K562 (cell line): ENCODE measurements at regions not wholly inside any gene's neighbourhood (a gene's known extent, or its start where the extent isn't known, plus 50 kb on each side); places are given as distances from the start of the nearest gene placed in this dataset.
A peak's percentile ranks its signal among the peaks of the same experiment; 100 is the strongest.

Source experiments
- ATAC-seq: fragments of 200-7000 bp; cut with Tn5 transposase; 3 replicates; pipeline ENCODE4 v1.9.1; 2020; ENCODE audit warnings: moderate library complexity
- BruUV-seq: library from RNA; stranded (reverse); fragments of 400-500 nt; replicated peaks from 2 replicates; lab custom pipeline; 2021; lab: Mats Ljungman, UMichigan
- CTCF ChIA-PET: fragments of 300-600 bp; formaldehyde crosslinking; extraction: SDS; loops from one replicate; lab custom pipeline; 2021; ENCODE audit warnings: low intra/inter-chr PET ratio; lab: Yijun Ruan, JAX
- POLR2A ChIA-PET: fragments of 300-600, 350-650 bp; sonication (Branson Sonifier 250); formaldehyde crosslinking; extraction: SDS; loops from one replicate; lab custom pipeline; 2021; ENCODE audit warnings: antibody characterized with exemption, inconsistent platforms; lab: Yijun Ruan, JAX
- DNase-seq, 4 experiments: peaks; one replicate each; pipeline versions ENCODE4 v3.0.0 to v3.0.0-alpha.2; 2011 to 2018; ENCODE audit warnings: low spot score in 3 of 4, mixed read lengths in 3 of 4; ENCODE audit errors: extremely low read depth in 1 of 4
- FAIRE-seq: peaks from 2 replicates; lab custom pipeline; 2011; peaks lifted over from hg19 to GRCh38; lab: Jason Lieb, UNC
- H2AFZ ChIP-seq: 2 replicates; pipeline ENCODE4 v1.6.0; 2011; ENCODE audit warnings: low read depth, low read length, control low read depth, inconsistent platforms
- H3K27ac ChIP-seq: fragments of 200-600 bp; 3 replicates; pipeline ENCODE4 v1.8.0; 2011; ENCODE audit warnings: low read depth, mild to moderate bottlenecking, control low read depth, inconsistent platforms, low read length, moderate library complexity, mixed read lengths; ENCODE audit errors: extremely low read depth
- H3K27me3 ChIP-seq, 2 experiments: fragments of 300-600 bp in 1 of 2; 2 replicates in 1 of 2; 3 replicates in 1 of 2; pipeline versions ENCODE4 v1.6.0 to v1.8.0; 2011; ENCODE audit warnings: inconsistent platforms in 2 of 2, low read length in 2 of 2, mild to moderate bottlenecking in 1 of 2, mixed read lengths in 1 of 2, moderate library complexity in 1 of 2; ENCODE audit not compliant: control insufficient read depth in 2 of 2, insufficient read depth in 2 of 2
- H3K36me3 ChIP-seq: fragments of 300-600 bp; 3 replicates; pipeline ENCODE4 v1.8.0; 2011; ENCODE audit warnings: mild to moderate bottlenecking, low read length, inconsistent platforms; ENCODE audit not compliant: control insufficient read depth, insufficient read depth
- H3K4me1 ChIP-seq, 2 experiments: fragments of 200-600 bp in 1 of 2; replicated peaks in 1 of 2; 2 replicates in 1 of 2; 3 replicates in 1 of 2; pipeline versions ENCODE4 v1.5.1 to v1.8.0; 2011; ENCODE audit warnings: inconsistent platforms in 2 of 2, low read length in 2 of 2, mild to moderate bottlenecking in 1 of 2, mixed read lengths in 1 of 2, moderate library complexity in 1 of 2; ENCODE audit not compliant: control insufficient read depth in 2 of 2, insufficient read depth in 2 of 2
- H3K4me2 ChIP-seq: 2 replicates; pipeline ENCODE4 v1.6.1; 2011; ENCODE audit warnings: low read length, control low read depth, inconsistent platforms, mixed read lengths; ENCODE audit not compliant: insufficient read depth
- H3K4me3 ChIP-seq: fragments of 200-600 bp; sonication (generic), shearing (Covaris generic); 2 replicates; pipeline ENCODE4 v1.5.1; 2016; ENCODE audit warnings: control low read depth, inconsistent platforms
- H3K79me2 ChIP-seq: fragments of 200-600 bp; 3 replicates; pipeline ENCODE4 v1.8.0; 2011; ENCODE audit warnings: low read length, inconsistent platforms; ENCODE audit not compliant: control insufficient read depth, insufficient read depth
- H3K9ac ChIP-seq, 2 experiments: 2 replicates each; pipeline versions ENCODE4 v1.6.0 to v1.6.1; 2011; ENCODE audit warnings: low read depth in 2 of 2, low read length in 2 of 2, control low read depth in 1 of 2, inconsistent platforms in 1 of 2, mild to moderate bottlenecking in 1 of 2, mixed read lengths in 1 of 2; ENCODE audit not compliant: insufficient read depth in 1 of 2
- H3K9me1 ChIP-seq: one replicate; pipeline ENCODE4 v1.6.0; 2011; ENCODE audit warnings: inconsistent platforms, mild to moderate bottlenecking, low read length, moderate library complexity; ENCODE audit not compliant: control insufficient read depth, insufficient read depth
- H3K9me3 ChIP-seq: replicated peaks from 2 replicates; pipeline ENCODE4 v1.5.1; 2011; ENCODE audit warnings: low read depth, low read length, inconsistent platforms; ENCODE audit not compliant: control insufficient read depth, insufficient read depth
- H4K20me1 ChIP-seq: replicated peaks from 2 replicates; pipeline ENCODE4 v1.6.1; 2011; ENCODE audit warnings: low read length, inconsistent platforms, mixed read lengths; ENCODE audit not compliant: control insufficient read depth, insufficient read depth
- ADNP ChIP-seq: fragments of 200-800 bp; sonication (Bioruptor generic); IDR thresholded peaks from 2 replicates; pipeline ENCODE4 v1.6.1; 2016; ENCODE audit warnings: missing genetic modification characterization, missing compliant biosample characterization
- CEBPG ChIP-seq, 3 experiments: fragments of 200-800 bp in 1 of 3; sonication (Bioruptor generic) in 1 of 3; sonication (generic) in 1 of 3; formaldehyde crosslinking in 1 of 3; IDR thresholded peaks in 2 of 3; conservative IDR thresholded peaks in 1 of 3; 2 replicates each; pipeline versions ENCODE4 v1.6.1 to v1.8.0; 2016 to 2022; ENCODE audit warnings: missing compliant biosample characterization in 2 of 3, missing genetic modification characterization in 2 of 3, mild to moderate bottlenecking in 1 of 3, missing genetic modification reagents in 1 of 3
- FOSL1 ChIP-seq: fragments of 200-800 bp; sonication (Bioruptor generic); conservative IDR thresholded peaks from 2 replicates; pipeline ENCODE4 v1.6.1; 2016; ENCODE audit warnings: missing genetic modification characterization, missing compliant biosample characterization
- IRF2 ChIP-seq: sonication (generic); formaldehyde crosslinking; IDR thresholded peaks from 2 replicates; pipeline ENCODE4 v1.8.1; 2022; ENCODE audit warnings: mild to moderate bottlenecking, missing genetic modification reagents
- KDM1A ChIP-seq, 2 experiments: fragments of 450-650 bp; IDR thresholded peaks; 2 replicates each; pipeline ENCODE4 v1.6.1; 2016; ENCODE audit warnings: mild to moderate bottlenecking in 2 of 2
- NUFIP1 ChIP-seq: fragments of 450-650 bp; IDR thresholded peaks from 2 replicates; pipeline ENCODE4 v1.6.1; 2018; ENCODE audit not compliant: partially characterized antibody
- RBM25 ChIP-seq: fragments of 200-400 bp; formaldehyde crosslinking; IDR thresholded peaks from 2 replicates; pipeline ENCODE4 v1.6.1; 2018; ENCODE audit warnings: low read length, low read depth, moderate library complexity; ENCODE audit not compliant: severe bottlenecking
- SMARCB1 ChIP-seq: IDR thresholded peaks from 2 replicates; pipeline ENCODE4 v1.6.1; 2011; ENCODE audit warnings: improper control_type of control experiment, low read depth; ENCODE audit not compliant: insufficient read length
- ZBTB17 ChIP-seq: fragments of 450-650 bp; formaldehyde crosslinking; IDR thresholded peaks from 2 replicates; pipeline ENCODE4 v1.4.0; 2020; ENCODE audit warnings: mild to moderate bottlenecking
- ZFP36 ChIP-seq: fragments of 150-350 bp; IDR thresholded peaks from 2 replicates; pipeline ENCODE4 v1.6.1; 2018; ENCODE audit warnings: low read length, low read depth; ENCODE audit not compliant: partially characterized antibody
- ZNF282 ChIP-seq: sonication (generic); formaldehyde crosslinking; IDR thresholded peaks from 2 replicates; pipeline ENCODE4 v1.8.1; 2023; ENCODE audit warnings: missing genetic modification reagents
- ZNF316 ChIP-seq: fragments of 450-650 bp; IDR thresholded peaks from 2 replicates; pipeline ENCODE4 v1.6.1; 2016
- ZNF408 ChIP-seq: fragments of 250-450 bp; sonication (Bioruptor Pico); IDR thresholded peaks from 2 replicates; pipeline ENCODE4 v1.4.0; 2020; ENCODE audit warnings: low read depth, mild to moderate bottlenecking, moderate library complexity
- ZNF507 ChIP-seq: conservative IDR thresholded peaks from 2 replicates; pipeline ENCODE4 v1.6.1; 2017; ENCODE audit warnings: missing genetic modification characterization, missing compliant biosample characterization
- WGBS: fragments of 100-300 bp; shearing (Covaris generic); methylation state at CpG from one replicate; pipeline ENCODE4 v1.1.6; 2016; ENCODE audit warnings: low coverage, mixed read lengths; ENCODE audit not compliant: insufficient coverage; ENCODE audit errors: missing lambda C conversion rate; 5-methylcytosine and 5-hydroxymethylcytosine counted together
- in situ Hi-C: fragments of 300-500 bp; cut with MboI; formaldehyde crosslinking; loops from 4 replicates; pipeline ENCODE4 v1.15.0; 2018; ENCODE audit warnings: inconsistent platforms, mixed read lengths
- intact Hi-C: fragments of 100-400 bp; cut with micrococcal nuclease; formaldehyde crosslinking; loops from 2 replicates; pipeline ENCODE4 v1.14.2; 2022
- TF ChIP-seq, protein P1 (sequence below): fragments of 250-450 bp; sonication (Bioruptor Pico); IDR thresholded peaks from 2 replicates; pipeline ENCODE4 v1.5.0; 2022; ENCODE audit warnings: mild to moderate bottlenecking
- TF ChIP-seq, protein P2 (sequence below), 3 experiments: fragments of 200-800 bp in 1 of 3; fragments of 250-450 bp in 1 of 3; fragments of 450-650 bp in 1 of 3; sonication (Bioruptor Pico) in 1 of 3; sonication (Bioruptor generic) in 1 of 3; formaldehyde crosslinking in 1 of 3; IDR thresholded peaks; 2 replicates each; pipeline versions ENCODE4 v1.6.1 to v1.8.0; 2016 to 2022; ENCODE audit warnings: mild to moderate bottlenecking in 2 of 3, missing genetic modification characterization in 2 of 3, missing compliant biosample characterization in 1 of 3, moderate library complexity in 1 of 3
- TF ChIP-seq, protein P3 (sequence below), 2 experiments: fragments of 250-450 bp in 1 of 2; fragments of 450-650 bp in 1 of 2; sonication (Bioruptor Pico) in 1 of 2; IDR thresholded peaks; 2 replicates each; pipeline versions ENCODE4 v1.6.1 to v1.8.0; 2016 to 2021; ENCODE audit warnings: mild to moderate bottlenecking in 2 of 2, moderate library complexity in 2 of 2, missing compliant biosample characterization in 1 of 2, missing genetic modification characterization in 1 of 2

DNA sequence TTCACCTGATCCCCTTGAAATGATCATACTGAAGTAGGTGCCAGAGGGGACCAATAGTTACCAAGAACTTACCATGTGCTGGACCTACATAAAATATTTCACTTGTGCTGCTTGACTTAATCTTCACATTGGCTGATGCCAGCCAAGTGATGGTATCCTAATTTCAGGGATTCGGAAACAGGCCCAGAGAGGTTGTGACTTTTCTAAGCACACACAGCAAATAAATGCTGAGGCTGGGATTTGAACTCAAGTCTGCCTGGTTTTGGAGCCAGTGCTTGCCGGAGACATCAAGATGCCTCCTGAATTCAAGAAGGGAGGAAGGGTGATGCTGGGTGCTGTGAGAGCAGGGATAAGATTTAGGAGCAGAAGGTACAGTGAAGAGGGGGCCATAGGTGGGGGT lies 173.5 kb upstream of the LHX5 start:
- no peak for FAIRE-seq
- intact Hi-C loops: loop anchor here (5.0 to 10.0 kb wide), 4 partner anchors 150 to 287 kb away; no protein-coding TSS in a partner anchor
- H2AFZ ChIP-seq: no peak overlapping the region
- DNase-seq: no peak
- H4K20me1 ChIP-seq: no peaks in the 10 kb centered on the region
- ATAC-seq: no peak
- ChIA-PET POLR2A (interaction anchor here (0.7 kb wide), 1 partner anchor 162 kb away, joined by 3 read pairs; no protein-coding TSS in a partner anchor), CTCF (no interaction called here)
- no peaks in the 10 kb centered on the region for H3K9me3 ChIP-seq
- no peak overlapping the region for H3K4me3 ChIP-seq
- H3K36me3 ChIP-seq: no peaks in the 10 kb centered on the region
- H3K4me2 ChIP-seq: no peak overlapping the region
- in situ Hi-C loops: loop anchor here (10.0 kb wide), 1 partner anchor 450 kb away; no protein-coding TSS in a partner anchor
- H3K4me1 ChIP-seq: peaks cover 23 to 34% of the 10 kb centered on the region in 2 experiments
- no peak overlapping the region for H3K27ac ChIP-seq
- no TSS peak for BruUV-seq
- H3K9ac ChIP-seq: no peak overlapping the region
- H3K27me3 ChIP-seq: no peaks in the 10 kb centered on the region
- H3K79me2 ChIP-seq: no peaks in the 10 kb centered on the region
- H3K9me1 ChIP-seq: no peaks in the 10 kb centered on the region
- 42% methylated on average over 2 of the region's 2 CpGs for WGBS
- TF ChIP-seq SMARCB1 (no peak), ZNF507 (no peak), ZNF316 (0 out of 2 replicates have a peak, but pooled peaks have one; percentile 14), ZBTB17 (CRISPR knock-in tag) (no peak), FOSL1 (tag) (no peak), ZFP36 (peak; percentile 58), CEBPG (CRISPR knock-in tag; IDR thresholded peaks at IDR 0.05) (no peak), CEBPG (tag; conservative IDR thresholded peaks at IDR 0.05 in 1 of 2, IDR thresholded peaks at IDR 0.05 in 1 of 2) (no peak), KDM1A (IDR thresholded peaks at IDR 0.05) (peak in 1 of 2 experiments; percentile 50; a peak in 1 of 4 replicates), ZNF282 (CRISPR knock-in tag) (no peak), ZNF408 (CRISPR knock-in tag) (no peak), NUFIP1 (no peak), ADNP (tag) (peak; percentile 68; the same call in 1 of the 2 replicates), RBM25 (peak; percentile 64), IRF2 (CRISPR knock-in tag) (no peak)
- TF ChIP-seq, protein P1, sequence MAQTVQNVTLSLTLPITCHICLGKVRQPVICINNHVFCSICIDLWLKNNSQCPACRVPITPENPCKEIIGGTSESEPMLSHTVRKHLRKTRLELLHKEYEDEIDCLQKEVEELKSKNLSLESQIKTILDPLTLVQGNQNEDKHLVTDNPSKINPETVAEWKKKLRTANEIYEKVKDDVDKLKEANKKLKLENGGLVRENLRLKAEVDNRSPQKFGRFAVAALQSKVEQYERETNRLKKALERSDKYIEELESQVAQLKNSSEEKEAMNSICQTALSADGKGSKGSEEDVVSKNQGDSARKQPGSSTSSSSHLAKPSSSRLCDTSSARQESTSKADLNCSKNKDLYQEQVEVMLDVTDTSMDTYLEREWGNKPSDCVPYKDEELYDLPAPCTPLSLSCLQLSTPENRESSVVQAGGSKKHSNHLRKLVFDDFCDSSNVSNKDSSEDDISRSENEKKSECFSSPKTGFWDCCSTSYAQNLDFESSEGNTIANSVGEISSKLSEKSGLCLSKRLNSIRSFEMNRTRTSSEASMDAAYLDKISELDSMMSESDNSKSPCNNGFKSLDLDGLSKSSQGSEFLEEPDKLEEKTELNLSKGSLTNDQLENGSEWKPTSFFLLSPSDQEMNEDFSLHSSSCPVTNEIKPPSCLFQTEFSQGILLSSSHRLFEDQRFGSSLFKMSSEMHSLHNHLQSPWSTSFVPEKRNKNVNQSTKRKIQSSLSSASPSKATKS (CRISPR knock-in tag): no peak
- TF ChIP-seq, protein P2, sequence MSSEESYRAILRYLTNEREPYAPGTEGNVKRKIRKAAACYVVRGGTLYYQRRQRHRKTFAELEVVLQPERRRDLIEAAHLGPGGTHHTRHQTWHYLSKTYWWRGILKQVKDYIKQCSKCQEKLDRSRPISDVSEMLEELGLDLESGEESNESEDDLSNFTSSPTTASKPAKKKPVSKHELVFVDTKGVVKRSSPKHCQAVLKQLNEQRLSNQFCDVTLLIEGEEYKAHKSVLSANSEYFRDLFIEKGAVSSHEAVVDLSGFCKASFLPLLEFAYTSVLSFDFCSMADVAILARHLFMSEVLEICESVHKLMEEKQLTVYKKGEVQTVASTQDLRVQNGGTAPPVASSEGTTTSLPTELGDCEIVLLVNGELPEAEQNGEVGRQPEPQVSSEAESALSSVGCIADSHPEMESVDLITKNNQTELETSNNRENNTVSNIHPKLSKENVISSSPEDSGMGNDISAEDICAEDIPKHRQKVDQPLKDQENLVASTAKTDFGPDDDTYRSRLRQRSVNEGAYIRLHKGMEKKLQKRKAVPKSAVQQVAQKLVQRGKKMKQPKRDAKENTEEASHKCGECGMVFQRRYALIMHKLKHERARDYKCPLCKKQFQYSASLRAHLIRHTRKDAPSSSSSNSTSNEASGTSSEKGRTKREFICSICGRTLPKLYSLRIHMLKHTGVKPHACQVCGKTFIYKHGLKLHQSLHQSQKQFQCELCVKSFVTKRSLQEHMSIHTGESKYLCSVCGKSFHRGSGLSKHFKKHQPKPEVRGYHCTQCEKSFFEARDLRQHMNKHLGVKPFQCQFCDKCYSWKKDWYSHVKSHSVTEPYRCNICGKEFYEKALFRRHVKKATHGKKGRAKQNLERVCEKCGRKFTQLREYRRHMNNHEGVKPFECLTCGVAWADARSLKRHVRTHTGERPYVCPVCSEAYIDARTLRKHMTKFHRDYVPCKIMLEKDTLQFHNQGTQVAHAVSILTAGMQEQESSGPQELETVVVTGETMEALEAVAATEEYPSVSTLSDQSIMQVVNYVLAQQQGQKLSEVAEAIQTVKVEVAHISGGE (CRISPR knock-in tag; IDR thresholded peaks at IDR 0.05): no peak
- TF ChIP-seq, protein P3, sequence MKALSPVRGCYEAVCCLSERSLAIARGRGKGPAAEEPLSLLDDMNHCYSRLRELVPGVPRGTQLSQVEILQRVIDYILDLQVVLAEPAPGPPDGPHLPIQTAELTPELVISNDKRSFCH (CRISPR knock-in tag; IDR thresholded peaks at IDR 0.05): no peak
- TF ChIP-seq, protein P3 (tag; IDR thresholded peaks at IDR 0.05): no peak
